Mammary epithelial cell (primary cell): ENCODE measurements at regions not wholly inside any gene's neighbourhood (a gene's known extent, or its start where the extent isn't known, plus 50 kb on each side); places are given as distances from the start of the nearest gene placed in this dataset.

Source experiments
- EZH2 ChIP-seq: IDR thresholded peaks from 2 replicates; pipeline ENCODE4 v1.6.1; 2012; ENCODE audit warnings: low read length, inconsistent platforms, borderline replicate concordance
- TF ChIP-seq, protein P1 (sequence below), 2 donors: IDR thresholded peaks in 1 of 2; conservative IDR thresholded peaks in 1 of 2; 2 replicates each; pipeline ENCODE4 v1.5.1; 2011 to 2012; ENCODE audit warnings: inconsistent platforms in 2 of 2, low read length in 2 of 2, mild to moderate bottlenecking in 2 of 2, control low read depth in 1 of 2, low read depth in 1 of 2; ENCODE audit not compliant: insufficient read depth in 1 of 2; ENCODE audit errors: extremely low read depth in 1 of 2

DNA sequence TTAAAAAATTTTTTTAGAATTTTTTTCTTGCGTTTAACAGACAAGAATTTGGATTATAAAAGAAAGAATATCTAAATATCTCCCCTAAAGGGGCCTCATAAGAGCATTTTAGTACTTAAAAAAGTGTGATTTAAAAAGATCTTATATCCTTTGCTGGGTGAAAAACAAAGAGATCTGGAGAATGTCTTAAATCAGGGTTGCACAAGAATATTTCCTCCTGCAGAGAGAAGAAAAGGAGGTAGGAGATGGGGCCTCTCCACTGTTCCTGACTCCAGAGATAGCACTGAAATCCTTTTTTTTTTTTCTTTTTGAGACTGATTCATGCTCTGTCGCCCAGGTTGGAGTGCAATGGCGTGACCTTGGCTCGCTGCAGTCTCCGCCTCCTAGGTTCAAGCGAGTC lies 68.5 kb upstream of the OSR1 start:
- TF ChIP-seq, protein P1, sequence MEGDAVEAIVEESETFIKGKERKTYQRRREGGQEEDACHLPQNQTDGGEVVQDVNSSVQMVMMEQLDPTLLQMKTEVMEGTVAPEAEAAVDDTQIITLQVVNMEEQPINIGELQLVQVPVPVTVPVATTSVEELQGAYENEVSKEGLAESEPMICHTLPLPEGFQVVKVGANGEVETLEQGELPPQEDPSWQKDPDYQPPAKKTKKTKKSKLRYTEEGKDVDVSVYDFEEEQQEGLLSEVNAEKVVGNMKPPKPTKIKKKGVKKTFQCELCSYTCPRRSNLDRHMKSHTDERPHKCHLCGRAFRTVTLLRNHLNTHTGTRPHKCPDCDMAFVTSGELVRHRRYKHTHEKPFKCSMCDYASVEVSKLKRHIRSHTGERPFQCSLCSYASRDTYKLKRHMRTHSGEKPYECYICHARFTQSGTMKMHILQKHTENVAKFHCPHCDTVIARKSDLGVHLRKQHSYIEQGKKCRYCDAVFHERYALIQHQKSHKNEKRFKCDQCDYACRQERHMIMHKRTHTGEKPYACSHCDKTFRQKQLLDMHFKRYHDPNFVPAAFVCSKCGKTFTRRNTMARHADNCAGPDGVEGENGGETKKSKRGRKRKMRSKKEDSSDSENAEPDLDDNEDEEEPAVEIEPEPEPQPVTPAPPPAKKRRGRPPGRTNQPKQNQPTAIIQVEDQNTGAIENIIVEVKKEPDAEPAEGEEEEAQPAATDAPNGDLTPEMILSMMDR (conservative IDR thresholded peaks at IDR 0.05 in 1 of 2, IDR thresholded peaks at IDR 0.05 in 1 of 2; ENCODE audit: extremely low read depth in 1 of 2, insufficient read depth in 1 of 2, low read depth in 1 of 2, low read length in 2 of 2) = no peak
- TF ChIP-seq EZH2 = no peak
